Activated CD4-positive, alpha-beta T cell treated with anti-CD3 and anti-CD28 coated beads, Interleukin-2, amount 50 U/mL, for 4 hours (primary cell): ENCODE measurements at regions not wholly inside any gene's neighbourhood (a gene's known extent, or its start where the extent isn't known, plus 50 kb on each side); places are given as distances from the start of the nearest gene placed in this dataset.

ENCODE experiments used
- DNase-seq, 2 experiments: peaks; one replicate each; pipeline ENCODE4 v3.0.0-alpha.2; 2020

DNA sequence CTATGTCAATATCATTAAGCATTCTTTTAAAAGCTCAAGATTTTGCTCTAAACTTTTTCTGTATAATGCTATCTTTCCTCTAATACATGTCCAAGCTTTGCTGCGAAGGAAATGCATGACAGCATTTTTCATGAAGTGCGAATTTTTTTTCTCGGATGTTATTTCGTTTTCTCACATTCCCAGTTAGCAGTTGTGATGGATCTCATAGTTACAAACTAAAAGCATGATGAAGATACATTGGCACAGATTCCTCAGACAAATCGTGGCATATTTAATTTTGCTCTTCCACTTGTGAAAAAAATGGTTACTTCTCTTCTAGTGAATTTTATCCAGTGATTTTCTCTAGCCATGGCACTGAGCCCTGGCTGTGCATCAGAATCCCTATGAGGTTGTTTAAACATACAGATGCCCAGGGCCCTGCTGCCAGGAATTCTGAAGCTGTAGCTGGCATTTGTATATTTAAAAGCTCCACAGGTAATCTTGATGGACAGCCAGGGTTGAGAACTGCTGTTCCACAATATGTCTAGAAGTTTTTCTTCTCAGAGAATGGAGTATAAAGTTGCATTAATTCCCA, 299.8 kb upstream of the NEBL start:
- no peak for DNase-seq

DNA sequence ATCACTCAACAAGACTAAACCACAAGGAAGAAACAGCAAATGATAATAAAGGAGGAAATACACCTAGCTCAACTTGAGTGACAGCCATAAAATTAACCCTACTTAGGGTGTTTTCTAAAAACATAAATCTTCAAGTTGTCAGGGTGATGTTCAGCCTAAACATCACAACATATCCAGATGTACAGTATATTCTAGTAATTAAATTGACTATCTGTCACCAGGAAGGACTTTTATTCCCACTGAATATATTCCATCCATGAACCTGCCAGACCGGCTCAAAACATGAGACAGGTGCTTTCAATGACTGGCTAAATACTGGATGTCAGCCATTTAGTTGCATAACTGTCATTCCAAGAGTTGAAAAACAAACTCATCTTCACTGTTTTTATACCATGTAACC, 298.1 kb upstream of the NEBL start:
- no peak for DNase-seq

DNA sequence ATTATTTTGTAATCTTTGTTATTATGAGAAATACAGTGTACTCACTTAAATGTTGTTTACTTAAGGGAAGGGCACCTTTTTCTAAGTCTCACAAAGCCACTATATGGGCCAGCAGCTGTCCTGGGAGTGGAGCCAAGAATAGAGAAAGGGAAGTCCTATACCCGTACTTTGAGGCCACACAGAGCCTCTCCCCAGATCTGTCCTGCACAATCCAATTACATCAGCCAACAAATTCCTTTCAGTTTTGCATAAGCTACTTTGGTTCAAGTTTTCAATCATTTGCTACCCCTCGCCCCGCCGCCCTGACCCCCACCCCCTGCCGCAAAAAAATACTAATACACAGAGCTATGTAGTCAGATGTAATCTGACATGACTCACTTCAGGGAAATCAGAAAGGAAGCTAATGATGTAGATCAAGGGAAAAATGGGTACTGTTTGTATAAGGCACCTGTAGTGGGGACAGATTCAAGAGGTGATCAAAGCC, 297.4 kb upstream of the NEBL start:
- no peak for DNase-seq

DNA sequence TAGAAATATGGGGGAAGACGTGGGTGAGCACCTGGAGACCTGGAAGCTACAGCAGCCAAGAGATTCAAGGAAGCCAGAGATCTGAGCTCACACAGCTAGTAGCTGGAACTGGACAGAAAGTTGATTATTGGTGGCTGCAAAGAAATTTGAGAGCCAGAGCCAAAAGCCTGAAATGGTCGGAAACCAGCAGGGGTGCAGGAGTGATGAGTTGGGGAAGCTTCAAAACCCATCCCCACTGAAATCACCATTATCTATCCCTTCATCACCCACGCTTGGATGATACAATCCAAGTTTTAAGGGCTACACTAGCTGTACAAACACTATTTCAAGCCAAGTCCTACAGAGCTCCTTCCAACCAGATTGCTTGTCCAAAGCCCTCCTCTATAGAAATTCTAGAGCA, 296.1 kb upstream of the NEBL start:
- DNase-seq = no peak

DNA sequence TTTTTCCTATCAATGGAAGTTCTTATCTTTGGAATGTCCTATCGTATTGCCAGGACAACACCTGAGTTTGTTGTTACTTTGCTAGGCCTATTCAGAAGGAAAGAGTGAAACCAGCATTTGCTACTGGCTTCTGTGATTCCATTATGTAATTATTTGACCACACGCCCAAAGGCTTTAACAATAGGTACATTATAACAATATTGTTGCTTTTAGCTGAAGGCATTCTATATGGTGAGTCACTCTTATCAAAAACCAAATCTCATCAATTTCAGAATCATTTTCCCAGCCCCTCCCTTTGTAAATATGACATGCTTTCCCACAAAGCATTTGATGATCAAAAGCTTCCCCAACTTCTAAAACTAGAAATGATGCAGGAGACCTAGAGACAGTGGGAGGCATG, 294.4 kb upstream of the NEBL start:
- no peak for DNase-seq

DNA sequence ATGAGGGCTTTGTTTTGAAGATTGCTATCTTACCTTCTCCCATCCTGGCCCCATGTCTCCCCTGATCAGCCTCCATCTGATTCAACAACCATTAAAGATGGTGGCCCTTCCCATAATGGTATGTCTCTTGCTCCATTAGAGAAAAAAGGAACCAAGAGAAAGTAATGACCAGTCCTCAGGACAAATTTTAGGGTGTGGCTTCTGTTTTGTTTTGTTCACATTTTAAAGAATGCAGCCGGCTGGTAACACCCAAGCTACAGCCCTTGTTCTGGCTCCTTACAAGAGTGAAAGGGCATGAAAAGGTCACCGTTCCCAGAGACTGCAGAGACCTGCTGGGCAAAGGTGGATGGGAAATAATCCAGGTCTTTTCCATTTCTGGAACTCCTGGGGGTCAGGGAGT, 287.9 kb upstream of the NEBL start:
- no peak for DNase-seq

DNA sequence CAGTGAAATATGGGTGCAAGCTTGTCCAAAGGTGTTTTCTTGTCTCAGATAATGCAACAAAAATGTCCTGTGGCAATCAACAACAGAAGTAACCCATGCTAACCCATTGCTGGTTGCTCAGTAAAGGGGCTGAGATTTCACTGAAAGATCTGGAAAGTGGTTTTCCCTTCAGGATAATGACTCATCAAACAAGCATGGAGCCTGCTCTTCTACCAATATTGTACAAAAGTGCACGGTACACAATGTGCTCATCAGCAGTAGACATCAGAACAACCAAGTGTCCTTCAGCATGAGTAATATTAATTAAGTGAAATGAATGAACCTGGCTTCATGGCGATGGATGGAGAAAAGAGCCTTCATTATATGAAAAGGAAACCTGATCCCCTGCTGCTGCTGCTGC, 287.1 kb upstream of the NEBL start:
- no peak for DNase-seq

DNA sequence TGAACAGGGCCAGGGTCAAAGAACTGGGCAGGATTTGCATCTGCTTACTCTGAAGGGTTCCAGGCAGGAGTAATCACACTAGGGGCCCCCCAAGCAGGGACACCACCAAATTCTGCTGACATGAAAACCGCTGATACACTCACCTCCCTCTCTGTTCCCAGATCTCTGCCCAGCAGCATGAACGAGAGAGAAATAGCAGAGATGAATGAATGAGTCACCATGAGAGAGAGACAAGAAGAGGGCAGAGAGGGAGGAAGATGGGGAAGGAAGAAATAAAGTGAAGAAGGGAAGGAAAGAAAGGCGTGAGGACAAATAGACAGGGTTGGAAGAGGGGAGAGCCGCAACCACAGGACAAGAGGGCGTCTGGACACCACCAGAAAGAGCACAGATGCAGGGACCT, 285.9 kb upstream of the NEBL start:
- DNase-seq = no peak

DNA sequence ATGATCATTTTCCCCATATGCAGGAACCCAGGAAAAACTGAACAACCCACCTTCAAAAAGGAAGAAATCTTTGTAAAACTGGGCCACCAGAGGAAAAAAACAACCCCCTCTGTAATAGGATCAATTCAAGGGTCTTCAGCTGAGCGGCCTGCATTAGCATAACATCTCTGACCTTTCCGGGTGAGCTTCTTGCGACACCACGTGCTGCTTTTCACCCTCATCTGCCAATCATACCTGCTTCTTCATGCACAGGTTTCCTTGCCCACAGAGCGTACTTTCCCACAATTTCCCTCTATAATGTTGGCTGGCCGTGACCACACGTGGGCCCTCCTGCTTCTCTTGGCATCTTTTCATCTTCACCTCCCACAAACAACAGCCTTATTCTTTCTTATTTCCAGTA, 284.3 kb upstream of the NEBL start:
- DNase-seq = no peak

DNA sequence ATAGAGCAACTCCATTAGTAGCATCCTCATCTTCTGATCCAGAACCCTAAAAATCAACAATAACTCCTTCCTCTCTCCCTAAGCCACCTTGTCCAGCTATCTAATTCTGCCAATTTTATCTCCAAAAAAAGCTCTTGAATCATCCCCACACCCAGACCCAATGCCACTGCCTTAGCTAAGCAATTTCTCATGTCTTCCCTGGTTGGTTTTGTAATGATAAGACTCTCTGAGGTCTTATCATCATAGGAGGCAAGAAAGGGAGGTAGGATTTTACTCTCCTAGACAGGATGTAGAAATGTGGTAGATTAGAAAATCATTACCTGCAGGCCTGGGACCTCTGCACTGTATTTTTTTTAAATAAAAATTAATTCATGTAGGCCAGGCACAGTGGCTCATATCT, 283.5 kb upstream of the NEBL start:
- no peak for DNase-seq

DNA sequence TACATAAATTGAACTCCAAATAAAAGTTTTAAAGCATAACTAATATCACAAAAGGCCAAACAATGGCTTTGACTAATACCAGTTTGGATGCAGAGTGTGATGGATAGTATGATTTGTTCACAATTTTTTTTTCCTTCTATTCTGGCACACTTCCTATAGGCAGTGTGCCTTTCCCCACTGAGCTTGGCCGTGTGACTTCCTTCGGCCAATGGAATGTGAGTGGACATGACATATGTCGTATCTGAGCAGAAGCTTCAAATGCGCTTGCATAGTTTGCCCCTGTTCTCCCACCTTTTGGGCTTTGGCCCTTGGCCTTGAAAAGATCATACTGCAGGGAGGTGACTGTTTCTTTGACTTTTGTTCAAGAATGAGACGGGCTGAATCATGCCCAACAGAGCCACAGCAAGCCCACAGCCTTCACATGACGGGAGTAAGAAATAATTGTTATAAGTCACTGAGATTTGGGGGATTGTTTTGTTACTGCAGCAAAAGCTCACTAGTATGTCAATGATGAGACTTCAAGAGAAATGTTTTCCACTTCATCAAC, 279.9 kb upstream of the NEBL start:
- no peak for DNase-seq

DNA sequence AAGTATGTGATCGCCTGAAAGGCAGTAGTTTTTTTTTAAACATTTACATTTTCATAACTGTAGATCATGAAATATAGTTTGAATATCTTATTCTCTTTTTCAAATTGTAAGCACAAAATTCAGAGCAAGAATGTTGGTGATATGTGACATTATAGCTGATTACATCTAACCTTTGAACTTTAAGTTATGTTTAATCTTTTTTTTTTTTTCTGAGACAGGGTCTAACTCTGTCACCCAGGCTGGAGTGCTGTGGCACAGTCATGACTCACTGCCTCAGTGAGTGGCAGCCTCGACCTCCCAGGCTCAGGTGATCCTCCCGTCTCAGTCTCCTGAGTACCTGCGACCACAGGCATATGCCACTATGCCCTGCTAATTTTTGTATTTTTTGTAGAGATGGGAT, 278.7 kb upstream of the NEBL start:
- no peak for DNase-seq

DNA sequence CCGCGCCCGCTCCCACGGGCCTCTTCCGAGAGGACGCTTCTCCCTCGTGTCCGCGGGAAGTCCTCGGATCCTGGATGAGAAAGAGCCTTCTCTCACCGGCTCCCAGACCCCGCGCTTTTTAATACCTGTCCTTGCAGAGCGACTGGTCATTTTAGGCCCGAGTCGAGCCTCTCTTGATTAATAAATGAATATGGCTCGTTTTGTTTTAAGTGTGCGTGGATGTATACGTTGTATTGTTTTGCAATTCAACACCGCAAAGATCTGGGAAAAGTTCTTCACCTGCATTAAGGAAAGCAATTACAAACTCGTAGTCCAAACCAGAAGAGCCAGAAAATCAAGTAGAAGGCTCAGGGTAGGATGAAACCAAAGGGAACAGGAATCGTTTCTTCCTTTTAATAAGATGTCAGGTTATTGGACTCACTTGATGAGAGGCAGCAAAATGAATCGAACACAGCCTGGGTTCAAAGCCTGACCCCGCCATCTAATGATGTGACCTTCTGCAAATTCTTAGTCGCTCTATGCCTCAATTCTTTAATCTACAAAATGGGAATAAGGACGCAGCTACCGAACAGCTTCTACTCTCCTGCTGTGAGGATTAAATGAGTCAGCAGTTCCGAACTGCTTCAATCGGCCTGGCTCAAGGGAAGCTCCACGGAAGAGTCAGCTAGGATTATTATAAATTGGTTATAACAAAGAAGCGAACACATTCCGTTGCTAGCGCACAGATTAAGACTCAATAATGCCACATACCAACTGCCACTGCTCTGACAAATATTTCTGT, 277.8 kb upstream of the NEBL start:
- DNase-seq = no peak

DNA sequence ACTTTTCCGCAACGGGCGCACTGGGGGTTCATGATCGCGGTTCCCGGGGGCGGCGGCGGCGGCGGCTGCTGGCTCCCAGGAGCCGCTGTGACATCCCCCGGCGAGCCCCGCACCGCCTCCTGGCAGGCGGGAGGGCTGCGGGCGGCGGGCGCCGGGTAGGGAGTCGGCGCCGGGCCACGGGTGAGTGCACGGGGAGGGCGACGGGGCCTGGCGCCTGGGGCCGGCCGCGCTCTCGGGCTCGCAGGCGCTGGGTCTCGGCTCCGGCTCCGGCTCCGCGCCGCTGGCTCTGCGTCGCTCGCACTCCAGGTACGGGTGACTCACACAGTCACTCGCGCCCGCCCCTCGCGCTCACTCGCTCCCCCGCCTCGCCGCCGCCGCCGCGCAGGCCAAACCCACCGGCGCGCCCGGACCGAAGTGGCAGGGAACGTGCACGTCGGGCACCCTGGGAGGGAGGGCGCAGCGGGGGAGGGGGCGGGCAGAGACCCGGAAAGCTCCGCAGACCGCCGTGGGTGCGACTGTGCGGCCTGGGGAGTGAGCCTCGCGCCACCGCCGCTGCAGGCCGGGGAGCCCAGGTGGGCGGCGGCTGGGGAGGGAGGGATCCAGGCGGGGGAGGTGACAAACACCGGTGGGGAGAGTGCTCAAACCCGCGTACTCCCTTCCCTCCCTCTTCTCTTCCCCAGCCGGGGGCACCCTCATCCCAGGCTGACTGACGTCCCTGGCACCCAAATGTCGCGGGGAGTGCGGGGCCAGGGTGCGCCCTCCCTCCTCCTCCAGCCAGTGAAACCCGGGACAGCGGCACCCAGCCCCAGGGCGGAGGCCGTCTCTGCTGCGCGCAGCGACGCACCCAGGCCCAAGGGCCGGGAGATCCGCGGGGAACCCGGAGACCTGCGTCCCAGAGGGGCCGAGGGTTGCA, 276.9 kb upstream of the NEBL start:
- DNase-seq = no peak

DNA sequence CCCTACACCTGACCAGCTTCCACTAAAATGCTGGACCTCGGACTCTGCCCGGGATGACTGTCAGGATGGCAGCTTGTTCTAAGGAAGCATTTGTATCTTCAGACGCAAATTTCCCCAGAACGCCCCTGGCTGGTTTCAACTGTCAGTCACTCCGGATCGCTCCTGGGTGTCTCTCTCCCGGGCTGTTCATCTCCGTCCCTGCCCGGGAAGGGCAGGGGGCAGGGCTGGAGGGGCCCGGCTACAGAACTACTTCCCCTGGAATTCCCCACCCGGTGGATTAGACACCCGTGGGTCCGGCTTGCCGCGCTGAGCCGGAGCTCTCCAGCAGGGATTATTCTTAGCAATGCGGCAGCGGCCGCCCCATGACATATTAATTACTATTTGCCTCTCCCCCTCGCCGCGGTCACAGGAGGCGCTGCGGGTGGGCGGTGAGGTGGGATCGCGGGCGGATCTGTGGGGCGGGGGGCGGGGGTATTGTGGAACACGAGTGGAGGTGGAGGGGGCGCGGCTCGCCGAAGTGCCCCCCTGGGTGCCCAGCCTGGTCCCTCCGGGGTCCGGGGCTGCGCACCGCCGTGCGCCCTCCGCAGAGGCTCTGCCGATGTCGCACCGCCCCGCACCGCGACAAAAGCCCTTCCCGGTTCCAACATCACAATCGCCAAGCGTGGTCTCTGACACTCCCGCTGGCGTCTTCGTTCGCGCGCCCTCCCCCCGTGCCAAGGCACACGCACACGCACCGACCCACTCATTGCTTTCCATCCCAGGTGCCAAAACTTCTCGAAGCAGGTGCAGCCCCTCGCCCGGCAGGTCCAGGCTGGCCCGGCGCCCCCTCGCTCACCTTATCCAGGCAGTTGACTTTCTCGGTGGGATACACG, 276.1 kb upstream of the NEBL start:
- no peak for DNase-seq

DNA sequence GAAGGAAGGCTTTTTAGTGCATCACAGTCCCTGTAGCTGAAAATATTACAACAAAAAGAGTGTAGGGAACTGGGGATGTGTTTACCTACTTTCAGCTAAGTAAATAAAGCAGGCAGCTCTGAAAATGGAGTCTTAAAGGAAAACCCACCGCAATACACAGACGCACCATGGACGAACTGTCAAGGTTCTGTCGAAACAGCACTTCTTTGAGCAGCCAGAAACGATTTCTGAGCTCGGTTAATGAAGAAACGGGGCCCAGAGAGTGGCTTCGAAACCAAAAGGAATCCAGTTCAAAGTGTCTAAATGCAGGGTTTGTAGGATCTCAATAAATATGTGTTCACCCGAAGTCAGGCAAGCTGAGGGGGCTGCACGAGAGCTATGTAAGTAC, 275.4 kb upstream of the NEBL start:
- DNase-seq = no peak

DNA sequence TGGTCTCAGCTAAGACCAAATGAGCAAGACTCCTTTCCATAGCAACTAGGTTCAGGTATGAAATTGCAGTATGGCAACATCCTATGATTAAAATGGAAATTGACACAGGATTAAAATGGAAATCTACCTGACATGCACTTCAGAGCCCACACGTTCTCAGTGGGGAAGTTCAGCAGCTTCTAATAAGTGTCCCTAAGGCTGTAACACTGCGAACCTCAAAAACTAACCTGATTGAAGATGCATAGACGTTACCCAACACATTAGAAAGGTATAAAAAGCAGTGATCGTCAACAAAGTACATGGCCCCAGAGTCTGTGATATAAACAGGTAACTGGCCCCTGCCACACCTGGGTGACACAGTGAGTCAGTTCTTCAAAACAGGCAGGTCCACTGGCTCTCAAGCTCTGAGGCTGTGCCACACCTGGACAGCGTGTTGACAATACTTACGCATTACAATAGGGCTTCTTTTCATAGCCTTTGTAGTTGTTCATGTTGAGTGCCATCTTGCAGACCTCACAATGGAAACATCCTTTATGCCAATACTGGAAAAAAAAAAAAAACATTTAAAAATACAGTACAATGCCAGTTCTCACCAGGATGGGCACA, 274.9 kb upstream of the NEBL start:
- no peak for DNase-seq

DNA sequence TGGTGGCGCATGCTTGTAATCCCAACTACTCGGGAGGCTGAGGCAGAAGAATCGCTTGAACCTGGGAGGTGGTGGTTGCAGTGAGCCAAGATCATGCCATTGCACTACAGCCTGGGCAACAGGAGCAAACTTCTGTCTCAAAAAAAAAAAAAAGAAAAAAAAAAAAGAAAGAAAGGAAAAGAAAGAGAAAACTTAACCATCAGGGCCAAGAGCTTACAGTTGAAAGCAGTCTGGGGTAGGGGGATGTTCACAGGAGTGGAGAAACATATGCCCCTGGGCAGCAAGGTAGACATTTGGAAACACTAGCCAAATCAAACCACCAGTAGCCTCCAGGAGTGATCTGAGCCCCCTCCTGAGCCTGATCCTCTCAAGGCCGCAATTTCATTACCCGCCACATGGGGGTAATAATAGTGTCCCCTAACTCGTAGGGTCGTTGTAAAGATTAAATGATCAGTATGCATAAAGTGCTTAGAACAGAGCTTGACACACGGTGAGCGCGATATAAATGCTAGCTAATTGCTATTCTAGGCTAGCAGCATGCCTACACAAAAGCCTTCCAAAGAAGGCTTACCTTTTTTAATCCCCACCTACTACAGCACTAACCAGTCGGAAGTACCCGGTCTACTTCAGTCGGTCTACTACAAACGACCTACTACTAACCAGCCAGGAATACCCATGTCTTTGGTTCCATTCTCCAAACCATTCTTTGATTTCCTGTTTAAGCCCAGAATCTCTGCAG, 274.3 kb upstream of the NEBL start:
- no peak for DNase-seq

DNA sequence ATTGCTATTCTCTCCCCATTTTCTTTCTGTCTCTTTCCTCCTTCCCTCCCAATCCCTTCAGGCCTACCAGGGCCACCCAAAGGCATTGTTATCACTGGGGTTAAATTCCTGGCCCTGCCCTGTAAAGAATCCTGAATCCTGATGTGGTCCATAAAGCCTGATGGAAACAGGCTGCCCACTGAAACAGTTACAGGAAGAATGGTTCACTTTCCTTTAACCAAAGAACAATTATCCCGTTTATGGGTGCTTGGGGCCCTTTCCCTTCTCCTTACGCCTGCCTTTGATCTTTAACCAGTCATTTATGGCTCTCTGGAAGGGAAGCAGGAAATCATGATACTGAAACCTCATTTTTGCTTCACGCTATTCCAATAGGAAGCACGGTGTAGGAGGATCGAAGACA, 273.1 kb upstream of the NEBL start:
- DNase-seq = no peak

DNA sequence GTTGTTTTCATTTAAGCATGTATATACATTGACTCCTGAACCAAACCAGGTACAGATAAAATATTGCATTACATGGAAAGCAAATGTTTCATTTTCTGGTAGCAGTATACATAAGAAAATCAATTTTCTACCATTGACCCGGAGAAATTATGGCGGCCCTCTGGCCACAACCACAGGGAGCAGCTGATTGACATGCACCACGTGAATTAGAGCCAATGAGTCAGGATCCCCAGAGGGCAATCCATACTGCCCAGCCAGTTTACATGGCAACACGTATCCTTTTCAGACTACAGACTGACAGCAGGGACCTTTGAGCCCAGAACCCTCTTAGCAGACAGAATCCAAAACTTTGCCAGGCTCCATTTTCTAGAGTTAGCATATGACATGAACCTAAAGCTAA, 272.2 kb upstream of the NEBL start:
- DNase-seq = no peak

DNA sequence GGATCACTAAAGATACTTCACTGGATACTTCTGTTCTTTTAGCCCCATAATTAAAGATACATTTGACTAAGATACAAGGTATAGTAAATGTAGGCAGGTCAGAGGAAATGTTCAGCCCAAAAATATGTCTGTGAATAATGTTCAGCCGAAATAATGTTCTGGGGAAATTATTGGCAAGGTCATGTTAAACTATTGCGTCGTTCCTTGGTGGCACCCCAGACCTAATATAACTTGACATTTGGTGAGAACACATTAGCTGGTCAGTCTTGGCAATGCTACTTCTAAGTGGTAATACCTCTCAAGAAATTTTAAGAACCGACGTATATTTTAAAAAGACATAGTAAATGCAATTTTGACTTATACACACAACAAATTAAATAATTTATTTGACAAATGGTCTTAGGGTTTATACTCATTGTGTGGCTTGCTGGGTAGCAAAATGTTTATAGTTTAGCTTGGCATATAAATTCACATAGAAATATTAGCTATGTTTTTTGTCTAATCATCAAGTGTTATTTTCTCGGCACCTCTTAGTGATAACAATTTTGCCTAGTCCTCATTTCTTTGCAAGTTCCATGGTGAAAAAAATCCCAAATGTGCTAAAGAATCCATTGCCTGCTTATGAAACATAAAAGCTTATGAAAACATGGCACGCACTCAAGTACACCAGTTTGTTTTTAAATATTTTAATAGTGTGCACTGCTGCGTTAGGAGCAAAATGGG, 270.3 kb upstream of the NEBL start:
- DNase-seq = no peak
